ENCODE measurements at regions not wholly inside any gene's neighbourhood (a gene's known extent, or its start where the extent isn't known, plus 50 kb on each side); places are given as distances from the start of the nearest gene placed in this dataset.
"Not testable (repeated sequence)": the region's sequence is repeated elsewhere in the genome, so short reads cannot be mapped to it uniquely, and the experiment has no call there.

DNA sequence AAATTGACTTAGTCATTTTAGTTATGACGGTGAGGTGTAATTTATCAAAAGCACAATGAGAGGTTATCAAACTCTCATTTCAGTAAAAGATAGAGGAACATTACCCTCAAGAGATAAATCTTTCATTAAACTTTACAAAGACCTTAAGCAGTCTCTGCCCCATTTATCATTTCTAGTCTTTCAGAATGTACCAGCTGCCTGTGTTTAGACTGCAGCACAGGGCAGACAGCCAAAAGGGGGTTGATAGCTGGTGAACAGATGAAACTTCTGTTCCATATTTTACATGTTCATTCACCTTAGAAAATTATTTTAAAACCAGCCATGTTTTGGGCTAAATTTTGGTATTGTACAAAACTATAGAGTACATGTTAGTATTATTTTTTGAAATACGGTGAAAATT lies 514.6 kb upstream of the CNTN3 start:
- DNase-seq, result no peak

DNA sequence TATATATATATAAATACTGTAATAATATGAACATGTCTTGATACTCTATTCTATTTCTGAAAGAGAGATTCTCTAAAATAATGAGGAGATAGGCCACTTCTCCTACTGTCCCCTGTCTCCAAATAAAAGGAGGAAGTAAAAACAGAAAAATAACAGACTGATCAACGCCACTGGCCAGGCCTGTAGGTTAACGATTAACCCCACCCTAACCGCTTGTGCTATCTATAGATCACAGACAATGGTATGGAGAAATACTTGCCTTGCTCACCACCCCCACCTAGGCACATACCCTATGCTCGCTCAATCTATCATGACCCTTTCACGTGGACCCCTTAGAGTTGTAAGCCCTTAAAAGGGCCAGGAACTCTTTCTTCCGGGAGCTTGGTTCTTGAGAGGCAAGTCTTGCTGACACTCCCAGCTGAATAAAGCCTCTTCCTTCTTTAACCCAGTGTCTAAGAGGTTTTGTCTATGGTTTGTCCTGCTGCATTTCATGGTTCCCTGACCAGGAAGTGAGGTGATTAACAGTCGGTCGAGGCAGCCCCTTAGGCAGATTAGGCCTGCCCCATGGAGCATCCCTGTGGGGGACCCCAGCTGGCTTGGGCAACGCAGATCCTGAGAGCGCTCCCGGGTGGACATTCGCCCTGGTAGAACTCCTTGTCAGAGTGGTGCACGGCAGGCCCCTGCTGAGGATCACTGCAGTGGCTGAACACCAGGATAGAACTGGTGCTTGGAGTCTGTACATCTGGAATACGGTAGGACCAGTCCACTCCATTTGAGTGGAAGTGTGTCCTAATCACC lies 521.8 kb upstream of the CNTN3 start:
- DNase-seq, result no peak

DNA sequence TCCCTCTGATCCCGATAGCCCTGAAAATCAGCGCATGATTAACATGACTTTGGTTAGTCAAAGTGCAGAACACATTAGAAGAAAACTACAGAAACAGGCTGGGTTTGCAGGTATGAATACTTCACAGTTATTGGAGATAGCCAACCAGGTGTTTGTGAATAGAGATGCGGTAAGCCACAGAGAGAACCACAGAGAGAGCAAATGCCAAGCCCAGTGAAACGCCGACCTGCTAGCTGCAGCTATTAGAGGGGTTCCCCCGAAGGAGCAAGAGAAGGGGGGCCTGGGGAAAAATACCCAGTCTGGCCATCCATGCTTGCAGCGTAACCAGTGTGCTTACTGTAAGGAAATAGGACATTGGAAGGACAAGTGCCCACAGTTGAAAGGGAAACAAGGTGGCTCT lies 523.9 kb upstream of the CNTN3 start:
- no peak for DNase-seq

DNA sequence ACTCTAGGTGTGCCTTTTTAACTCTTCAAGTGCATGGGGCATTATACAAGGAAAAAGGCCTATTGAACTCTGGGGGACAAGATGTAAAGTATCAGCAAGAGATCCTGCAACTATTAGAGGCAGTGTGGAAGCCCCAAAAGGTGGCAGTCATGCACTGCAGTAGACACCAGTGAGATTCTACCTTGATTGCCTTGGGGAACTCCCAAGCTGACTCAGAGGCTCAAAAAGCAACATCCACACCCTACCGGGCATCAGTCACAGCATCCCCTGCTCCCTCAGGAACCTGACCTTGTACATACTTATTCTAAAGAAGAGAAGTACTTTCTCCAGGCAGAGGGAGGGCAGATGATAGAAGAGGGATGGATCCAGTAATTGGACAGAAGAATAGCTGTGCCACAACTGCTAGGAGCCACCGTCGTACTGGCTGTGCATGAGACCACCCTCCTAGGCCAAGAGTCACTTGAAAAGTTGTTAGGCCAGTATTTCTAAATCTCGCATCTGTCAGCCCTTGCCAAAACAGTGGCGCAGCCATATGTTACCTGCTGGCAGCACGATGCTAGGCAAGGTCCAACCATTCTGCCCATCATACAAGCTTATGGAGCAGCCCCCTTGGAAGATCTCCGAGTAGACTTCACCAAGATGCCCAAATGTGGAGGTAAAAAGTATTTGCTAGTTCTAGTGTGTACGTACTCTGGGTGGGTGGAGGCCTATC lies 523.1 kb upstream of the FRG2C start:
- DNase-seq, result no peak

DNA sequence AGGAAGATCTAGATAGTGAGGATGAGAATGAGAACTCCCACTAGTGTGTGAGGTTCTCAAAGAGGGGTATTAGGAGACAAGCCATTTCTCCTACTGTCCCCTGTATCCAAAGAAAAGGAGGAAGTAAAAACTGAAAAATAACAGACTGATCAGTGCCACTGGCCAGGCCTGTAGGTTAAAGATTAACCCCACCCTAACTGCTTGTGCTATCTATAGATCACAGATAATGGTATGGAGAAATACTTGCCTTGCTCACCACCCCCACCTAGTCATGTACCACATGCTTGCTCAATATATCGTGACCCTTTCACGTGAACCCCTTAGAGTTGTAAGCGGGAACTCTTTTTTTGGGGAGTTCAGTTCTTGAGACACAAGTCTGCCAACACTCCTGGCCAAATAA lies 519.7 kb upstream of the FRG2C start:
- DNase-seq, result no peak

DNA sequence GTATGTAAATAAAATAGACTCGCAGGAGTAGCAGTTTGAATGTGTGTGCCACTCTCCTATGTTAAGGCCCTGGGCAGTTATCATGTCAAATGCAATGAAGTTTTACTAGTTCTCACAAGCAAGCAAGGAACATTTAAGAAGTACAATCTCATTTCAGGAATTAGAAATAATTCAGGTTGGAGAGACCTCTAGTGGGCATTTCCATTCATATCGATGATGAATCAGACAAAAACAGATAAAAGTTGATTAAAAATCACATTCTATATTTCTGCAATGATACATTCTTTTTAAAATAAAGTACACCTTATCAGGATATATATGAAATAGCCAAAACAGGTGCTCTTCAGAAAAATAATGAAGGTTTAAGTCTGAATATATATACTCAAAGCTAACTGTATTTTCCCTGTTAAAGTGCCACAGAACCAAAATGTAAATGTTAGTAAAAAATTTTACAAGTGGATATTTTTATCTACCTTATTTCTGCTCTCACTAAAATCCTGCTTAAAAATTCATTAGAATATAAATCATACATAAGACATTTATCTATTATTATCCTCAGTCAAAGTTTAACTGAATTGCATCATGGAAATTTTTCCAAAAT lies 492.4 kb upstream of the FRG2C start:
- DNase-seq, result no peak

DNA sequence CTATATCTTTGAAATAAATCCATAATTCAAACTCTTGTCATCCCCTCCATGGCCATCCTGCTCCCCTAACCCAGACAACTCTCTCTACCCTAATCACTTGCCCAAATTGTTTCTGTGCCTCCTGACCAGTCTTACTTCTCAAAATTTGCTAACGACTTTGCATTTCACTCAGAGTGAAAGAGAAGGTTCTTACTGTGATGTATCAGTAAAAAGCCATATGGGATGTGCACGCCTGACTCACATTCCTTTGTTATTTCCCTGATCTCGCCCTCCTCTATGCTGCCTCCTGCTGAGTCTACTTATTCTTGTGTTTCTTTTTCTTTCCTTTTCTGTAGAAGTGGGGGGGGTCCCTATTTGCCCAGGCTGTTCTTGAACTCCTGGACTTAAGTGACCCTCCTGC lies 487.2 kb upstream of the FRG2C start:
- DNase-seq, result no peak

DNA sequence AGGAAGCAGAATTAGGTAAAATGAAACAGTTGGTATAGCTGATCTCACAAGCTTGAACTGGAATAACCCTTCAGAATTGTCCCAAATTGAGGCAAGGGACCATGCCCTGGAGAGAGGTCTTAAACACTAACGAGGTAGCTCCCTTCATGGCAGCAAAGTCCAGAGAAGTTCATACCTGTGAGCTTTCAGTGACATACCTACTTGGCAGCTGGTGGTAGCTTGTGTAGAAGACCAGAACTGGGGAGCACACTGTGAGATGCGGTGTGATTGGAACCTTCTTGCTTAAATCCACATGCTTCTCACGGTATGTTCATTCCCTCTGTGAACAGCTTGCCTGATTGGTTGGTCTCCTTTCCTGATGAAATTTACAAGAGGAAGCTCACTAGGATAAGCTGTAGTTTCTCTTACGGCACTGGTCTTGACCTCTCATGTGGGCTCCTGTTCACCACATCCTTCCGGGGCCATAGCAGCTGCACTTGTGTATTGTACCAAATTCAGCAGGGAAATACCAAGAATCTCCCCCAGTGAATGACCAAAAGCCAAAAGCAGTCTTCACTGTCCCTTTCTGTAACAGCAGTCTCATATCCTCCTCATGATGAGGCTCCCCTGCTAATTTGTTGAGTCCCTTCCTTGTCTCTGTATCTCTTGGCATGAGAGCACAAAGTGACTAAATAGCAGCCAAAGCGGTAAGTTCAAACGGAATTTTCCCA lies 483.7 kb upstream of the FRG2C start:
- no peak for DNase-seq

DNA sequence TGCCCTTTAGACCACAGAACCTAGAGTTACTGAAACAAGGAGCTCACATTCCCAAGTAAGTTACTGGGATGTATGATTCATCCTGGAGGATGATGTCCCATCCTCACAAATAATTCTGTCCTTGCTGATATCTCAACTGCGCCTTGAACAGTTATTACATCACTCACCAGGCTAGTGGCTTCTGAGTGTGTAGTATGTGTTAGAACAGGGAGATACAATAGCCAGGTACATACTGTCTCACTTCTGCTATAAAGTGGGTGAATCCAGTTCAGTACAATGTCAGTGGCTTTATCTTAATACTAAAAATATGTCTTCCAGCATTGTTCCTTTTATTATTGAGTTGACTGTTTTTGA lies 483.2 kb upstream of the FRG2C start:
- DNase-seq, result no peak

DNA sequence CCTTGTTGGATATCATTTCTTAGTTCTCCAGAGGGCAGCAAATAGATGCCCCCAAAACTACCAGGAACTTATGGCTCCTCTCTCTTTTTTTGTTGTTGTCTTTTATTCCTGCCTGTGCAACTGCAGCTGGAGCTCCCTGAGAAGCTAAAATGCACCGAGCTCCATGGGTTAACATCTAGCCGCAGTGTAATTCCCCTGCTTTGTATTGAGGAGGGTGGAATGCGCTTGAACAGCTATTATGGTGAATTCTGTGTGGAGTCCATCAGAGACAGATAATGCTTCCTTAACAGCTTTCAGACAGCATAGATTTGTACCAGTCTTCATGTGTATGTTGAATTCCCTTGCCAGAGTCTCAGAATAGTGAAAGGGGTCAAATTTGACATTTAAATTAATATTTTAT lies 475.2 kb upstream of the FRG2C start:
- no peak for DNase-seq

DNA sequence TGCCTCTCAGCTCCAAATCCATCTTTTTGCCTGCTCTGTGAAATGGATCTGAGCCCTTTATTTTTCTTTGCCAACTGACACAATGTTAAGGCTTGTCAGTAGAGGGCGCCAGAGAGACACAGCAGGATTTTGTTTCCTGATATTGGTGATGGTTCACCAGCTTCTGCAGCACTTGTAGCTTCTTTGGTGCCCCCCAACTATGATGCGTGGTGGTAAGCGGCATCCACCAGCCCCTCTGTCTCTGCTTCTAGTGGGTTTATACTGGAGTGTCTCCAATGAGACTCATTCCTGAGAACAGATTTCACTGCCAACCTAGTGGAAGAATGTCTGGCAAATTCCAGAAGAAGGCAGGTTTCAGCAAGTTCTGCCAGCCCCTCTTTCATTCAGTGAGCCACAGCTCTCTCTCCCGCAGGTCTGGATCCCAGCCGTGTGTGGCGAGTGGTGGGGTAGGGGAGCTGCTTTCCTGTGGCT lies 471.9 kb upstream of the FRG2C start:
- DNase-seq, result no peak

DNA sequence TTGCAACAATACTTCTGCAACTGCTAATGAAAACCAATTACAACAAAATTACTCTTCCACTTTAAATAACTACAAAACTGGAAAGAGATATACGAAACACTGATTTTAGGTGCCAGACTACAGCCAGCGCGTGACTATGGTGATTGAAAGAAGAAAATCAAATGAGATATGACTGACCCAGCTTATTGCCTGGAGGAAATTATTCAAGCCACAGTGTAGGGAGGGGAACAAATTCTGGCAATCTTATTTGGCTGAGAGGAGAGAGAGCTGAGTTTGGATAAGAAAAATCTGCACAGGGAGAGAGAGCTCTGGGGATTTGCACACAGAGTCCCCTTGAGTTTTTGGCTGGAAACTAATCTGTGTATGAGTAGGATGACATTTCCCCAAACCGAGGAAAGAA lies 470.3 kb upstream of the FRG2C start:
- no peak for DNase-seq

DNA sequence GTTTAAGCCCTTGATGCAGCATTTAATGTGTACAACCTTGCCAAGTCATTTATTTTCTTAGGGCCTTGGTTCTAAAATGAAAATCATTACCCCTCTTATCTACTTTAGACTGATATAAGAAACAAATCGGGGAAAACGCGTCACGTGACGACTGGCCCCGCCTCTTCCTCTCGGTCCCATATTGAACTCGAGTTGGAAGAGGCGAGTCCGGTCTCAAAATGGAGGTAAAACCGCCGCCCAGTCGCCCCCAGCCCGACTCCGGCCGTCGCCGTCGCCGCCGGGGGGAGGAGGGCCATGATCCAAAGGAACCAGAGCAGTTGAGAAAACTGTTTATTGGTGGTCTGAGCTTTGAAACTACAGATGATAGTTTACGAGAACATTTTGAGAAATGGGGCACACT lies 449.8 kb upstream of the FRG2C start:
- DNase-seq, result not testable (repeated sequence)

DNA sequence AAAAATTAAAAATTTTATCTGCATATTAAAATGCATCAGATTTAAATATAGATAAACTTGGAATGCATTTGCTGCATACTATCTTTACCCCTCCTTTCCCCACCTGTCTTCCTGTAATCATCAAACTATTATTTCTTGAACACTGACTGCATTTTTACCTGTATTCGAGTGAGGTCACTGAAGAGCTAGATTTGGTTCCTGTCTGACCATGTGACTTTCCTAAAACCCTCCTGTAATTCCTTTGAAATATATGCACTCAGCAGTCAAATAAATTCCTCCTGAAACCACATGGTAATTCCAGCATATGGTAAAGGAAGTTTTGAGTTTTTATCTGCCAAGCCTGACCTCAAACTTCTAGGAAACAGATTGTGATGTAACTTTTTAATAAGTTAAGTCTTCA lies 445.6 kb upstream of the FRG2C start:
- DNase-seq, result no peak

DNA sequence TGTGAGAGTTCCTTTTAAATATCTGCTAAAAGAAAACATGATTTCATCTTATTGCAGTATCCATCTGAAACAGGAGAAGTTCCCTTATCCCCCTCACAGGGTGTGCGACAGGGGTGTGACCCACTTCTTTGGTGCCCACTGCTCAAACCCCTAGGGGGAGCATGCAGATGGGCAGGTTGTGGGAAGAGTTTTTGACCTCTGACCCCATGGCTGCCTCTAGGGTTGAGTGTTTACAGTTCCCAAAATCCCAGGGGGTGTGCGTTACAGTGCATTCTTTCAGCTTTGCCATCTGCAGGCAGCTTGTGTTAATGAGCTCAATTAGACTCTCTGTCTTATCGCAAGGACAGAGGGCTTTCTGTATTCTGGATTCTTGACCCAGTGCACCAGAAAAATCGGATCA lies 443.2 kb upstream of the FRG2C start:
- no peak for DNase-seq

DNA sequence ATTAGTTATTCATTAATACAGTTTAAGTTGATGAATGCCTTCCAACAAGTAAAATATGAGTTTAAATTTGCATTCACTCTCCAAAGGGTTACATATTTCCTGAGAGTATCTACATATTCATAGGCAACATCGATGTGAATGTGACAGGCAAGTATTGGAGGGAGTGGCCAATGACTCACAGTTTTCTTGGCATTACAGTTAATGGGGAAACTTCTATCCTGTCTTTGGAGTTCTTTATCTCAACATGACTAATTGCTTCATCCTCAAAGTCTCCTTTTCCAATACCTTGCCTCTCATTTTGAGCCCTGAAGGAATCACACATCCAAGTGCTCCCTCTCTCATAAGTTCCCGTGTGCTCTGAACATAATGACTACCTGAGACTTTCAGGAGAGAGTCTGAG lies 439.7 kb upstream of the FRG2C start:
- DNase-seq, result no peak

DNA sequence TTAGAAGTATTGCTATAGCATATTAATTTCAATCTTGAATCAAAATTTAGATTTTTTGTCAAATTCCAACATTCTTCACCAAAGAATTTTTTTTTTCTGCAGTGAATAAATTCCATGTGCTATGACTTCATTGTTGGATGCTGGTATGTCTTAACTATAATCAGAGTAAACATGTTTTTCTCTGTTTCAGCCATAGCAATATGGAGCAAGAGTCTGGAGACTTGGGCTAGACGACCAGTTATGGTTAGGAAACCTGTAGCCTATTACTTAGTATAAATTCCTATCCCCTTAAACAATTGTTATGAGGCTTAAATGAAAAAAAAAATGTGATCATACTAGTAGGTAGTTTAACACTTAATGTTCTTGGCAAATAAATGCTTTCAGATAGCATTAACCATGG lies 431.9 kb upstream of the FRG2C start:
- no peak for DNase-seq

DNA sequence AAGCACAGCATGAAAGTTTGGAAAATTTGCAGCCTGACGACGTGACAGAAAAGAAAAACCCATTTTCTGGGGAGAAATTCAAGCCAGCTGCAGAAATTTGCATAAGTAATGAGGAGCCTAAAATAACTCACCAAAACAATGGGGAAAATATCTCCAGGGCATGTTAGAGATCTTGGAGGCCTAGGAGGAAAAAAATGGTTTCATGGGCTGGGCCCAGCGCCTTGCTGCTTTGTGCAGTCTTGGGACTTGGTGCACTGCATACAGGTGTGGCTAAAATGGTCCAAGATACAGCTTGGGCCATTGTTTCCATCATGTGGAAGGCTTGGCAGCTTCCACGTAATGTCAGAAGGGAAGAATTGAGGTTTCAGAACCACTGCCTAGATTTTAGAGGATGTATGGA lies 428.5 kb upstream of the FRG2C start:
- no peak for DNase-seq

DNA sequence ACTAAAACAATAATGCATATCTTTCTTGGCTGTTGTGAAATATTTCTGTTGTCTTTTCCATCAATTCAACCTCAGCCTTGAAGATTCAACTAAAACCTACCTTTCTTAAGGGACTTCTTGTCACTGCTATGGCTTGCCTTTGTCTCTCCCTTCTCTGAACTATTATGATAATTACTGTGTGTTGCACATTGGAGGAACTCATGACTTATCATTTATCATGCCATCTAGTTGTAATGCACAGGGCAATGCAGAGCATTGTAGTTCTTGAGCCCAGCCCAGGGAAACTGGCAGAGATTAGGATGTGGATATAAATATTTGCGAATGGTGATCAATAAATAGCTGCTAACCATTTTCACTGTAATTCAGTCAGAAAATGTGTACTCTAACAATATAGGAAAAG lies 427.1 kb upstream of the FRG2C start:
- DNase-seq, result no peak

DNA sequence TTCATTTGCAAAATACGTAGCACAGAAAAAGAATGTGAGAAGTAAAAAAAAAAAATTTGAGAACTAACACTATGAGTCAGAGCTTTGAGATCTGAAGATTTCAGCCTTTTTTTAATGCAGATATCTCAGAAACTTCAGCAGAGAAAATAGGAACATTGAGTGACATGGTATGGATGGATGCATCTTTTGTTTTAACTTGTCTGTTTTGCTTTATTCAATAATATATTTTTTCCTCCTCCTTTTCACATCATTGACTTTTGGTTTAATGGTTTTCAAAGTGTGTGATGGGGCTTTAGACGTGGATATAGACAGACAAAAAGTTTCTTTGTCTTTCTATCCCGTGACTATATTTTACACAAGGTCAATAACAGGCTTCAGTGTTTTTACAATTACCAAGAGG lies 426.7 kb upstream of the FRG2C start:
- DNase-seq, result no peak

DNA sequence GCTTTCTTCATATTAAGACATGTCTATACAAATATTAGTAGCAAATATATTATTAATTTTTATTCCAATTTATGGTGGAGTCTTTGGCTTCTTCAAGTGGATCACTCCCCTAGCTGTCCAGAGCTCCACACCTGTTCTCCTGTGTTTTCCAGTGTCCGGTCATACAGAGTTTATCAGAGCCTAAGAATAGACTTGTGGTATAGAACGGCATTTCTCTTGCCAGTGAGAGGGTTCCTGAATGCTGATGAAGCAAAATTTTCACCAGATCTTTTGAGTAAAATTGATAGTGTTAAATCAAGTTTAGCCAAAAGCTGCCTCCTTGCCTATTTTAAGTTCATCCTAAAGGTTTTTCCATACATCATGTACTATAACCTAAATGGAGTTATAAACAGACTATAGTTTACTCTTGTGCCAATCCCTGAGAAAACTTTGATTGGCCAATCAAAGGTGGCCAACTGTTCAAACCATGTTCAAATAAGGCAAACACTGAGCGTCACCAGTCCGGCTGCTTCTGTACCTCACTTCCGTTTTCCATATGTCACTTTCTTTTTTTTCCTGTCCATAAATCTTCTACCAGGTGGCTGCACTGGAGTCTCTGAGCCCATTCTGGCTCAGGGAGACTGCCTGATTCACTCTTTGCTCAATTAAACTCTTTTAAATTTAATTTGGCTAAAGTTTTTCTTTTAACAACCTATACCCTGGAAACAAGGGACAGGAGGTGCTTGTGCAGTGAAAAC lies 422.7 kb upstream of the FRG2C start:
- DNase-seq, result not testable (repeated sequence)

DNA sequence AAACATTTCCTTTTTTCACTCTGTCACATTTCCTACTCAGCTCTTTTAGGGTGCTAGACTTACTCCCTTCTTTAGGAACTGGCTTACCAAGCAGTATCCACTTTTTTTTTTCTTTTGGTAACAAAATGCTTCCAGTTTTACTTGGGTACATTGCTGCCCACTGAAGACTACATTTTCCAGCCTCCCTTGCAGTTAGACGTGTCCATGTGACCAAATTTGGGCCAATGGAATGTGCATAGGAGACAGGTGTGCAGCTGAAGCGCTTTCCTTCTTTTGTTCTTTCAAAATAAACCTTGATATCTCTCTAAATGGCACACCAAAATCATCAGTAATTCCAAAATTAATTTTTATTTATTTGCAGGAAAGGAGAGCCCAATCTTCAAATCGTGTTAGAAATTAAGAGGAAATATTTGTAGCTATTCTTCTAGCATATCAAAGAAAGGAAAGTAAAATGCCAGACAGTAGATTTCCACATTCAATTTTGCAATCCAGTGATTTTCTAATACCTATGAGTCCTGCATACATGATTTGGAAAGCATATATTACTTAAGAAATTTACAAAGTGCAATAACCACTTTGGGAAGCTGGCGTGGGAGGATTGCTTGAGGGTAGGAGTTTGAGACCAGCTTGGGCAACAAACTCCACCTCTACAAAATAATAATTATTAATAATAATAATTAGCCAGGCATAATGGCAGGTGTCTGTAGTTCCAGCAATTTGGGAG lies 422.0 kb upstream of the FRG2C start:
- DNase-seq, result no peak
